D721Med (cell line): ENCODE measurements at regions not wholly inside any gene's neighbourhood (a gene's known extent, or its start where the extent isn't known, plus 50 kb on each side); places are given as distances from the start of the nearest gene placed in this dataset.

ENCODE experiments used
- DNase-seq: peaks from one replicate; pipeline ENCODE4 v3.0.0; 2011; ENCODE audit warnings: low spot score; ENCODE audit not compliant: insufficient read length
- FAIRE-seq: peaks from 2 replicates; lab custom pipeline; 2011; peaks lifted over from hg19 to GRCh38; lab: Jason Lieb, UNC
- TF ChIP-seq, protein P1 (sequence below): IDR thresholded peaks from 2 replicates; pipeline ENCODE4 v1.5.1; 2012; ENCODE audit warnings: mild to moderate bottlenecking, control low read depth; ENCODE audit not compliant: insufficient read depth; ENCODE audit errors: missing control alignments

DNA sequence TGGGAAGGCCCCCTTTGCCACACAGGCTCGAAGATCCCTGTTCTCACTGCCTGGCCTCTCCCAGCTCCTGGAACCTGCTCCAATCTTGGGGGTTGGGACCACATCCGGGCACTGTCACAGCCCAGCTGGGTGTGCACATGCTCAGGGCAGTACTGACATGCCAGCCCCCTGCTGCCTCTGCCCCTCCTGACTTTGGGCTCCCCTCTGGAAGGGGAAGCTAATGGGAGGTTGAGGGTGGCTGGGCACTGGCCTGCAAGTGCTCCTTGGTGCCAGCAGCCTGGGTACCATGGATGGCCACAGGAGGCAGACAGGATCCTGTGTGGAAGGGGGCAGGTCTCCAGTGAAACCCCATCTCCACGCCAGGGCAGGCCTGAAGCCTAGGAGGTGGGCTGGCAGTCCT lies 126.1 kb upstream of the NOL4 start:
- TF ChIP-seq, protein P1, sequence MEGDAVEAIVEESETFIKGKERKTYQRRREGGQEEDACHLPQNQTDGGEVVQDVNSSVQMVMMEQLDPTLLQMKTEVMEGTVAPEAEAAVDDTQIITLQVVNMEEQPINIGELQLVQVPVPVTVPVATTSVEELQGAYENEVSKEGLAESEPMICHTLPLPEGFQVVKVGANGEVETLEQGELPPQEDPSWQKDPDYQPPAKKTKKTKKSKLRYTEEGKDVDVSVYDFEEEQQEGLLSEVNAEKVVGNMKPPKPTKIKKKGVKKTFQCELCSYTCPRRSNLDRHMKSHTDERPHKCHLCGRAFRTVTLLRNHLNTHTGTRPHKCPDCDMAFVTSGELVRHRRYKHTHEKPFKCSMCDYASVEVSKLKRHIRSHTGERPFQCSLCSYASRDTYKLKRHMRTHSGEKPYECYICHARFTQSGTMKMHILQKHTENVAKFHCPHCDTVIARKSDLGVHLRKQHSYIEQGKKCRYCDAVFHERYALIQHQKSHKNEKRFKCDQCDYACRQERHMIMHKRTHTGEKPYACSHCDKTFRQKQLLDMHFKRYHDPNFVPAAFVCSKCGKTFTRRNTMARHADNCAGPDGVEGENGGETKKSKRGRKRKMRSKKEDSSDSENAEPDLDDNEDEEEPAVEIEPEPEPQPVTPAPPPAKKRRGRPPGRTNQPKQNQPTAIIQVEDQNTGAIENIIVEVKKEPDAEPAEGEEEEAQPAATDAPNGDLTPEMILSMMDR = no peak
- no peak for FAIRE-seq
- no peak for DNase-seq

DNA sequence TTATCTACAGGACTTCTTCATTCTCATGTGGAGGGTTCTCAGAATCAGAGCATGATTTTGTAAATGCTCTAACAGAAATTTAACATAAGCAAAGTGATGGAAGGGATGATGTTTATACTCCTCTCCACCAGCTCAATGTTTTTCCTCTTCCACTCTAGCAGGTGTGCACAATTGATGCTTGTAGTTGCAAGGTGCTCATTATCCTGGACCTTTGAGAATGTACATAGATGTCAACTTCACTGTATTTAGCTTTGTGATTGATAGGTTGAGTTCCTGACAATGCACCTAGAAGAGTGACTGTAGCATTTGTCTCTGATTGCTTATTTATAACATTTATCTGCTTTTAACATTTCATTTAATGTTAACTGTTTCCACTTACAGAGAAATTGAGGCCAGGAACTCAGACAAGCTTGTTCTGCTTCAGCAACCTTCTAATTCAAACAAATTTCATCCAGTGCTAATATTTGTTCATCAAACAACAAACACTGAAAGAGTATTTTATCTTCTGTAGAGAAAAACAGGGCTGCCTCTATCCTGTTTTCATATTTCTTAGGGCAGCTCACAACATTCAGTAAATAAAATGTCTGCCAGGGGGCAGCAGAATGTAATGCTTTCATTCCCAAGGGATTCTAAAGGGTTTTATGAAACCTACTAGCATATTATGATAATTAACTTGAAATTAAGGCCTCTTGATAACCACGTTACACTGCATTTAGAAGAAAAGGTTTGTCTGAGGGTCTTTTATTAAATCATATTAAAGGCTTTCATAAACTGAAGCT lies 127.9 kb upstream of the NOL4 start:
- FAIRE-seq (peak; percentile 73), DNase-seq (no peak)
- TF ChIP-seq, protein P1 = peak; percentile 25

DNA sequence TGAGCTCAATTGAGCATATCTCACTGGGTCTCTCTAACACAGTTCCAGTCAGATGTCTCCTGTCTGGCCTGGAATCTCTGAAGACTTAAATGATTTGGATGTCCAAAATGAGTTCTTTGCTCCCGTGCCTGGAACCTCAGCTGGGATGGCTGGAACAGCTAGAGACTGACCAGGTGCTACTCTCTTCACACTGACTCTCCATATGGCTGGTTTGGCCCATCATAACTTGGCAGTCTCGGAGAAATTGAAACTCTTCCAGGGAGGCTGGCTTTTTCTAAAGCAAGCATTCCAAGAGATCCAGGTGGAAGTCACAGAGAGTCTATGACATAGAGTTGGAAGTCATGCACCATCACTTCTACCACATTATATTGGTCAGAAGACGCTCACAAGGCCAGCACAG lies 129.6 kb upstream of the NOL4 start:
- TF ChIP-seq, protein P1 = no peak
- FAIRE-seq (no peak), DNase-seq (no peak)

DNA sequence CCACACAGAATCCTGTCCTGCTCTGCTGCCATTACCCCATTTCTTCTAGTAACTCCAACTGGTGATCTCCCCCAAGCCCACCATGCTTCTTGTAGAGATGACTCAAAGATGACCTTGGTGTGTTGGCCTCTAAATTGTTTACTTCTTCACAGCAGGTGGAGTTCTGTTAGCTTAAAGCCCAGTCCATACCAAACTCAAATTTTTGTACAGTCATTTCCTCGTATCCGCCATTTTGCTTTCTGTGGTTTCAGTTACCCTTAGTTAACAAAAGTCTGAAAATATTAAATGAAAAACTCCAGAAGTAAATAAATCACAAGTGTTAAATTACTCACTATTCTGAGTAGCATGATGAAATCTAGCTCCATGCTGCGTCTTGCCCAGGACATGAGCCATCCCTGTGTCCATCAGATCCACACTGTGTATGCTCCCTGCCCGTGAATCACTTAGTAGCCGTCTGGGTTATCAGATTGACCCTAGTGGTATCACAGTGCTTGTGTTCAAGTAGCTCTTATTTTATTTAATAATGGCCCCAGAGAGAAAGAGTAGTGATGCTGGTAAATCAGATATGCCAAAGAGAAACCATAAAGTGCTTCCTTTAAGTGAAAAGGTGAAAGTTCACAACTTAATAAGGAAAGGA lies 133.3 kb upstream of the NOL4 start:
- DNase-seq (no peak), FAIRE-seq (no peak)
- TF ChIP-seq, protein P1 = no peak

DNA sequence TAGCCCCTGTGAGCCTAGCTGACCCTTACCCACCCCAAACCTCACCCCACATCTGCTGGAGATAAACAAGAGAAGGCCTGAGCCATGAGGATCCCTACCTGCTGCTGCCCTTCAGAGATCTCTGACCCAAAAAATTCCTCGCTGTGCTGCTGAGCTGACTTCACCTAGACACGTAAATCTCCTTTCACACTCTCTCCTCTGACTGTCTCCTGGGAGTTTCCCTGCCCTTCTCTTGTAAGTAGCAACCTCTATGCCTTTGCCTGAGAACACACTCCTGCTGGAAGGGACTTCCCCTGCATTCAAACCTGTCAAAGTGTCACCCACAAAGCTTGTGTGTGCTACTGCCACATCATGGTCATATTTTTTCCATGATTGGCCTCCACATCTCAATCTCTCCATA lies 134.2 kb upstream of the NOL4 start:
- TF ChIP-seq, protein P1 = no peak
- no peak for FAIRE-seq
- DNase-seq = no peak

DNA sequence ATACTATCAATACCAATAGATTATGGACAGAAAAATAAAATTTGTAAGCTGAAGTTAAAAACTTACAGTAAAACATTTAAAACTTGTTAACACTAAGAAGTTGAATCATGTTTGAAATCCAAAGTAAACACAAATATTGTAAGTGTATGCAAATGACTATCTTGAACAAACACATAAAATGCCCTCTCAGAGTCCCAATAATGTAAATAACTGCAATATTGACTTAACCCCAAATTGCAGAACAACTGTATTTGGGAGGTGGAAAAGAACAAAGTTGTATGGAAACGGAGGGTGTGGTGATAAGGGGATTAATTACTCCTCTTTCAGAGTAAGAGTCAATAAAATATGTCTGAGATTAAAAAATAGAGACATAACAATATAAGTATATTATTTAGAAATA lies 140.0 kb upstream of the NOL4 start:
- FAIRE-seq (peak; percentile 76), DNase-seq (no peak)
- TF ChIP-seq, protein P1 = no peak
